ENCODE measurements at regions not wholly inside any gene's neighbourhood (a gene's known extent, or its start where the extent isn't known, plus 50 kb on each side); places are given as distances from the start of the nearest gene placed in this dataset.

- no peak overlapping the region for H3K27ac ChIP-seq (ENCODE audit: low read depth, low read length)
- H3K36me3 ChIP-seq (ENCODE audit: control insufficient read depth in 2 of 3, insufficient read depth in 3 of 3, low read length in 3 of 3): no peaks in the 10 kb centered on the region
- Mint-ChIP-seq H3K36me3 (no peaks in the 10 kb centered on the region), H3K27me3 (peaks cover 0 to 40% (median 21%) of the 10 kb centered on the region in 5 donors), H3K27ac (no peak overlapping the region), H3K4me1 (no peaks in the 10 kb centered on the region), H3K4me3 (no peak overlapping the region), H3K9me3 (peaks cover 0 to 4% (median 0%) of the 10 kb centered on the region in 11 donors)
- no peak overlapping the region for H3K4me3 ChIP-seq (ENCODE audit: low read length)
- H3K9me3 ChIP-seq (ENCODE audit: control insufficient read depth in 2 of 3, low read length in 3 of 3): no peaks in the 10 kb centered on the region
- no peaks in the 10 kb centered on the region for H3K27me3 ChIP-seq (ENCODE audit: control insufficient read depth in 2 of 2, insufficient read depth in 2 of 2, low read length in 2 of 2)
- CTCF ChIA-PET: interaction anchor here (1.6 kb wide), 1 partner anchor 9 kb away, joined by 3 read pairs; no protein-coding TSS in a partner anchor
- H3K4me1 ChIP-seq (ENCODE audit: control insufficient read depth in 2 of 2, insufficient read depth in 2 of 2, low read length in 2 of 2): no peaks in the 10 kb centered on the region
- intact Hi-C loops (cut with micrococcal nuclease): no loop called here
- POLR2A ChIA-PET: no interaction called here
- DNase-seq (no peak), ATAC-seq (no peak)
Observed at GRCh38 chr10:111373696-111374095, 296.9 kb downstream of the ADRA2A start.

- no peak overlapping the region for H3K4me3 ChIP-seq (ENCODE audit: low read length)
- H3K27me3 Mint-ChIP-seq: peaks cover 0 to 45% (median 18%) of the 10 kb centered on the region in 5 donors
- H3K4me1 Mint-ChIP-seq: no peaks in the 10 kb centered on the region
- H3K27ac ChIP-seq (ENCODE audit: low read depth, low read length): no peak overlapping the region
- DNase-seq: no peak
- H3K27me3 ChIP-seq (ENCODE audit: control insufficient read depth in 2 of 2, insufficient read depth in 2 of 2, low read length in 2 of 2): no peaks in the 10 kb centered on the region
- no peak overlapping the region for H3K4me3 Mint-ChIP-seq
- no peaks in the 10 kb centered on the region for H3K4me1 ChIP-seq (ENCODE audit: control insufficient read depth in 2 of 2, insufficient read depth in 2 of 2, low read length in 2 of 2)
- no peak for ATAC-seq
- peaks cover 0 to 6% (median 0%) of the 10 kb centered on the region in 11 donors for H3K9me3 Mint-ChIP-seq
- no peaks in the 10 kb centered on the region for H3K9me3 ChIP-seq (ENCODE audit: control insufficient read depth in 2 of 3, low read length in 3 of 3)
- ChIA-PET POLR2A (no interaction called here), CTCF (no interaction called here)
- intact Hi-C loops (cut with micrococcal nuclease): no loop called here
- no peak overlapping the region for H3K27ac Mint-ChIP-seq
- no peaks in the 10 kb centered on the region for H3K36me3 ChIP-seq (ENCODE audit: control insufficient read depth in 2 of 3, insufficient read depth in 3 of 3, low read length in 3 of 3)
- H3K36me3 Mint-ChIP-seq: no peaks in the 10 kb centered on the region
Observed at GRCh38 chr10:111379534-111380187, 302.8 kb downstream of the ADRA2A start.

- POLR2A ChIA-PET: no interaction called here
- Mint-ChIP-seq H3K27me3 (peaks cover 2 to 52% (median 22%) of the 10 kb centered on the region in 5 donors), H3K9me3 (peaks cover 0 to 6% (median 0%) of the 10 kb centered on the region in 11 donors), H3K4me3 (no peak overlapping the region), H3K4me1 (no peaks in the 10 kb centered on the region), H3K27ac (no peak overlapping the region), H3K36me3 (no peaks in the 10 kb centered on the region)
- H3K36me3 ChIP-seq (ENCODE audit: control insufficient read depth in 2 of 3, insufficient read depth in 3 of 3, low read length in 3 of 3): no peaks in the 10 kb centered on the region
- no peaks in the 10 kb centered on the region for H3K4me1 ChIP-seq (ENCODE audit: control insufficient read depth in 2 of 2, insufficient read depth in 2 of 2, low read length in 2 of 2)
- H3K27me3 ChIP-seq (ENCODE audit: control insufficient read depth in 2 of 2, insufficient read depth in 2 of 2, low read length in 2 of 2): no peaks in the 10 kb centered on the region
- ATAC-seq (no peak), DNase-seq (no peak)
- H3K9me3 ChIP-seq (ENCODE audit: control insufficient read depth in 2 of 3, low read length in 3 of 3): no peaks in the 10 kb centered on the region
- no peak overlapping the region for H3K27ac ChIP-seq (ENCODE audit: low read depth, low read length)
- no peak overlapping the region for H3K4me3 ChIP-seq (ENCODE audit: low read length)
- CTCF ChIA-PET: no interaction called here
- intact Hi-C loops (cut with micrococcal nuclease): no loop called here
Observed at GRCh38 chr10:111384556-111384955, 307.7 kb downstream of the ADRA2A start.

GRCh38 chr10:111390813-111391563 is 314.2 kb downstream of the ADRA2A start:
- no peak for DNase-seq
- H3K27ac Mint-ChIP-seq: no peak overlapping the region
- no peak overlapping the region for H3K4me3 ChIP-seq (ENCODE audit: low read length)
- H3K36me3 Mint-ChIP-seq: peaks cover 0 to 5% (median 0%) of the 10 kb centered on the region in 5 donors
- intact Hi-C loops (cut with micrococcal nuclease): no loop called here
- H3K4me1 Mint-ChIP-seq: no peaks in the 10 kb centered on the region
- CTCF ChIA-PET: interaction anchor here (0.6 kb wide), 1 partner anchor 282 kb away, joined by 5 read pairs; no protein-coding TSS in a partner anchor
- H3K27ac ChIP-seq (ENCODE audit: low read depth, low read length): no peak overlapping the region
- H3K36me3 ChIP-seq (ENCODE audit: control insufficient read depth in 2 of 3, insufficient read depth in 3 of 3, low read length in 3 of 3): no peaks in the 10 kb centered on the region
- H3K9me3 ChIP-seq (ENCODE audit: control insufficient read depth in 2 of 3, low read length in 3 of 3): no peaks in the 10 kb centered on the region
- no peaks in the 10 kb centered on the region for H3K4me1 ChIP-seq (ENCODE audit: control insufficient read depth in 2 of 2, insufficient read depth in 2 of 2, low read length in 2 of 2)
- H3K4me3 Mint-ChIP-seq: no peak overlapping the region
- no peak for ATAC-seq
- H3K9me3 Mint-ChIP-seq: peaks cover 0 to 4% (median 0%) of the 10 kb centered on the region in 11 donors
- peaks cover 2 to 38% (median 15%) of the 10 kb centered on the region in 5 donors for H3K27me3 Mint-ChIP-seq
- H3K27me3 ChIP-seq (ENCODE audit: control insufficient read depth in 2 of 2, insufficient read depth in 2 of 2, low read length in 2 of 2): no peaks in the 10 kb centered on the region
- POLR2A ChIA-PET: no interaction called here

DNA sequence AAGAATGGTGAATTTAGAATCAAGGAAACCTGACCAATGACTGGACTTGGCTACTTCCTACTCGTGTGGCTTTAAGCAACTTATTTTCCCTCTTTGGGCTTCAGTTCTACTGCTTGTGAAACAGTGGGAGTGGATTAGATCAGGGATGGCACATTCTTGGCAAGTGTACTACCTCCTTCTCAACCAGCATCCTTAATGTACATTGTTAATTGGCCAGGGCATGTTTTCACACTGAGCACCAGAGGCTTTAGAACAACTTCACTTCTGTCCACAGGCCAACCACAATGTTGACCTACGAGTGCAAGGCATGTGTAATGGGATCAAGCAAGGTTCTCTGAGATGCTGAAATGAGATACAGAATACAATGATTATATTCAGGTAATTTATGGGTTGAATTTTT is 315.3 kb downstream of the ADRA2A start:
- no peak overlapping the region for H3K4me3 ChIP-seq (ENCODE audit: low read length)
- no peaks in the 10 kb centered on the region for H3K9me3 ChIP-seq (ENCODE audit: control insufficient read depth in 2 of 3, low read length in 3 of 3)
- Mint-ChIP-seq H3K9me3 (peaks cover 0 to 4% (median 0%) of the 10 kb centered on the region in 11 donors), H3K4me1 (no peaks in the 10 kb centered on the region), H3K4me3 (no peak overlapping the region), H3K27ac (no peak overlapping the region), H3K27me3 (peaks cover 0 to 30% (median 11%) of the 10 kb centered on the region in 5 donors), H3K36me3 (peaks cover 0 to 5% (median 0%) of the 10 kb centered on the region in 5 donors)
- no peak overlapping the region for H3K27ac ChIP-seq (ENCODE audit: low read depth, low read length)
- ChIA-PET POLR2A (no interaction called here), CTCF (no interaction called here)
- H3K4me1 ChIP-seq (ENCODE audit: control insufficient read depth in 2 of 2, insufficient read depth in 2 of 2, low read length in 2 of 2): no peaks in the 10 kb centered on the region
- no peaks in the 10 kb centered on the region for H3K27me3 ChIP-seq (ENCODE audit: control insufficient read depth in 2 of 2, insufficient read depth in 2 of 2, low read length in 2 of 2)
- no peaks in the 10 kb centered on the region for H3K36me3 ChIP-seq (ENCODE audit: control insufficient read depth in 2 of 3, insufficient read depth in 3 of 3, low read length in 3 of 3)
- ATAC-seq: no peak
- no peak for DNase-seq
- intact Hi-C loops (cut with micrococcal nuclease): no loop called here

DNA sequence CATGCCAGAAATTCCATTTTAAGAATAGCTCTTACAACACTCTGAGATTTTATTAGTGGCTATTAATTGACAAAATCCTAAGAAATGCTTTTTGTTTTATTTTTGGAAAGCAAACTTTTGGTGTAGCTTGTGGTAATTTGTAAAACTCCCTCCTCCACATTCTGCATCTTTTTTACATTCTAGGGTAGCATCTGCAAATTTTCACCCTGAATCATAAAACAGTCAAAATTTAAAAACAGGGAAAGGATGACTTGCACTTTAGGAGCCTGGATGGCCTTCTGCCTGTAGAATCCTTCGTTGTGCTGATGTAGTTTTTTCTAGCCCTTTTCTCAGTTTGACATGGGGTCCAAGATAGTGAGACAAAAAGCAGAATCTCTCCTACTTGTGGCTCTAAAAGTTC is 316.1 kb downstream of the ADRA2A start:
- no peak overlapping the region for H3K4me3 ChIP-seq (ENCODE audit: low read length)
- CTCF ChIA-PET: no interaction called here

More for the DNA sequence above, 316.1 kb downstream of the ADRA2A start:
- Histone ChIP-seq H3K9me3 (ENCODE audit: control insufficient read depth in 2 of 3, low read length in 3 of 3) (no peaks in the 10 kb centered on the region), H3K4me1 (ENCODE audit: control insufficient read depth in 2 of 2, insufficient read depth in 2 of 2, low read length in 2 of 2) (no peaks in the 10 kb centered on the region), H3K36me3 (ENCODE audit: control insufficient read depth in 2 of 3, insufficient read depth in 3 of 3, low read length in 3 of 3) (no peaks in the 10 kb centered on the region), H3K27ac (ENCODE audit: low read depth, low read length) (no peak overlapping the region), H3K27me3 (ENCODE audit: control insufficient read depth in 2 of 2, insufficient read depth in 2 of 2, low read length in 2 of 2) (no peaks in the 10 kb centered on the region)
- H3K4me1 Mint-ChIP-seq: no peaks in the 10 kb centered on the region
- no peak overlapping the region for H3K4me3 Mint-ChIP-seq
- ATAC-seq (no peak), DNase-seq (no peak)
- H3K36me3 Mint-ChIP-seq: peaks cover 0 to 5% (median 0%) of the 10 kb centered on the region in 5 donors
- H3K27ac Mint-ChIP-seq: no peak overlapping the region
- POLR2A ChIA-PET: no interaction called here
- H3K9me3 Mint-ChIP-seq: peaks cover 0 to 4% (median 0%) of the 10 kb centered on the region in 11 donors
- peaks cover 0 to 29% (median 18%) of the 10 kb centered on the region in 5 donors for H3K27me3 Mint-ChIP-seq
- intact Hi-C loops (cut with micrococcal nuclease): no loop called here

Measured in naive thymus-derived CD4-positive, alpha-beta T cell (primary cell).